H9 (cell line): ENCODE measurements at regions not wholly inside any gene's neighbourhood (a gene's known extent, or its start where the extent isn't known, plus 50 kb on each side); places are given as distances from the start of the nearest gene placed in this dataset.

Source experiments
- DNase-seq: peaks from one replicate; pipeline ENCODE4 v3.0.0-alpha.2; 2017
- H2AFZ ChIP-seq: one replicate; pipeline ENCODE4 v1.6.1; 2013; ENCODE audit warnings: mild to moderate bottlenecking, low read length, control low read depth, moderate library complexity
- H2AK5ac ChIP-seq: 2 replicates; pipeline ENCODE4 v1.6.1; 2013; ENCODE audit warnings: low read length, control low read depth, mixed read lengths; ENCODE audit not compliant: insufficient read length
- H2BK120ac ChIP-seq: one replicate; pipeline ENCODE4 v1.6.1; 2013; ENCODE audit warnings: low read depth, mild to moderate bottlenecking, low read length, control low read depth, inconsistent platforms; ENCODE audit not compliant: poor library complexity, severe bottlenecking
- H2BK12ac ChIP-seq: 2 replicates; pipeline ENCODE4 v1.6.1; 2013; ENCODE audit warnings: low read length, control low read depth, mixed read lengths, low read depth; ENCODE audit not compliant: insufficient read length
- H2BK15ac ChIP-seq: 2 replicates; pipeline ENCODE4 v1.6.1; 2013; ENCODE audit warnings: low read depth, low read length, control low read depth
- H2BK20ac ChIP-seq: one replicate; pipeline ENCODE4 v1.6.1; 2013; ENCODE audit warnings: low read depth, mild to moderate bottlenecking, low read length, control low read depth, inconsistent platforms; ENCODE audit not compliant: poor library complexity, severe bottlenecking
- H2BK5ac ChIP-seq: 2 replicates; pipeline ENCODE4 v1.6.1; 2013; ENCODE audit warnings: low read length, control low read depth, mixed read lengths; ENCODE audit not compliant: insufficient read length
- H3K14ac ChIP-seq: 2 replicates; pipeline ENCODE4 v1.6.1; 2013; ENCODE audit warnings: low read length, control low read depth; ENCODE audit not compliant: insufficient read depth
- H3K18ac ChIP-seq: 2 replicates; pipeline ENCODE4 v1.6.1; 2013; ENCODE audit warnings: low read depth, mild to moderate bottlenecking, mixed read lengths, low read length, control low read depth; ENCODE audit not compliant: insufficient read length
- H3K23ac ChIP-seq: 2 replicates; pipeline ENCODE4 v1.6.1; 2013; ENCODE audit warnings: low read length, control low read depth, mixed read lengths, low read depth; ENCODE audit not compliant: insufficient read length
- H3K23me2 ChIP-seq: 2 replicates; pipeline ENCODE4 v1.6.1; 2013; ENCODE audit warnings: low read depth, mild to moderate bottlenecking, mixed read lengths, low read length, control low read depth; ENCODE audit not compliant: insufficient read length, poor library complexity, severe bottlenecking
- H3K27ac ChIP-seq: 2 replicates; pipeline ENCODE4 v1.5.1; 2013; ENCODE audit warnings: low read length, control low read depth, mixed read lengths, low read depth; ENCODE audit not compliant: insufficient read length
- H3K27me3 ChIP-seq: 2 replicates; pipeline ENCODE4 v1.6.1; 2013; ENCODE audit warnings: low read length, control low read depth, inconsistent platforms; ENCODE audit not compliant: insufficient read depth
- H3K4ac ChIP-seq: 2 replicates; pipeline ENCODE4 v1.6.1; 2013; ENCODE audit warnings: low read depth, mild to moderate bottlenecking, control low read depth, inconsistent platforms, low read length, moderate library complexity
- H3K4me1 ChIP-seq: 2 replicates; pipeline ENCODE4 v1.6.1; 2013; ENCODE audit warnings: low read length, control low read depth, inconsistent platforms; ENCODE audit not compliant: insufficient read depth
- H3K4me2 ChIP-seq: 2 replicates; pipeline ENCODE4 v1.6.1; 2013; ENCODE audit warnings: low read length, control low read depth, mixed read lengths; ENCODE audit not compliant: insufficient read length, insufficient read depth
- H3K56ac ChIP-seq: 2 replicates; pipeline ENCODE4 v1.6.1; 2013; ENCODE audit warnings: low read depth, mild to moderate bottlenecking, mixed read lengths, low read length, control low read depth; ENCODE audit not compliant: insufficient read length
- H3K79me1 ChIP-seq: 2 replicates; pipeline ENCODE4 v1.6.1; 2013; ENCODE audit warnings: low read depth, mild to moderate bottlenecking, moderate library complexity, low read length, control low read depth, inconsistent platforms; ENCODE audit not compliant: insufficient read depth, poor library complexity, severe bottlenecking
- H3K79me2 ChIP-seq: 2 replicates; pipeline ENCODE4 v1.6.1; 2013; ENCODE audit warnings: low read length, control low read depth, inconsistent platforms; ENCODE audit not compliant: insufficient read depth
- H3K9ac ChIP-seq: 2 replicates; pipeline ENCODE4 v1.6.1; 2013; ENCODE audit warnings: low read length, control low read depth, mixed read lengths; ENCODE audit not compliant: insufficient read length; ENCODE audit errors: extremely low read depth
- H3K9me3 ChIP-seq: one replicate; pipeline ENCODE4 v1.6.1; 2013; ENCODE audit warnings: low read depth, low read length, inconsistent platforms; ENCODE audit not compliant: control insufficient read depth
- H3T11ph ChIP-seq: one replicate; pipeline ENCODE4 v1.6.1; 2013; ENCODE audit warnings: mild to moderate bottlenecking, low read length, control low read depth, inconsistent platforms
- H4K20me1 ChIP-seq: one replicate; pipeline ENCODE4 v1.6.1; 2013; ENCODE audit not compliant: control insufficient read depth, insufficient read length, insufficient read depth
- H4K5ac ChIP-seq: 2 replicates; pipeline ENCODE4 v1.6.1; 2013; ENCODE audit warnings: low read depth, mild to moderate bottlenecking, mixed read lengths, low read length, control low read depth; ENCODE audit not compliant: insufficient read length
- H4K8ac ChIP-seq: replicated peaks from 2 replicates; pipeline ENCODE4 v1.6.1; 2013; ENCODE audit warnings: low read length, control low read depth, mixed read lengths, low read depth; ENCODE audit not compliant: insufficient read length
- H4K91ac ChIP-seq: 2 replicates; pipeline ENCODE4 v1.6.1; 2013; ENCODE audit warnings: low read depth, mild to moderate bottlenecking, moderate library complexity, mixed read lengths, low read length, control low read depth; ENCODE audit not compliant: insufficient read length
- H3K27ac Mint-ChIP-seq, 3 experiments: 2 replicates in 2 of 3; 3 replicates in 1 of 3; pipeline ENCODE4 v1.8.0; 2020 to 2021; ENCODE audit warnings: mixed read lengths in 3 of 3, mild to moderate bottlenecking in 1 of 3, moderate library complexity in 1 of 3
- H3K27me3 Mint-ChIP-seq: 2 replicates; pipeline ENCODE4 v1.8.0; 2021; ENCODE audit warnings: low read depth, mild to moderate bottlenecking, moderate library complexity, mixed read lengths
- H3K36me3 Mint-ChIP-seq, 3 experiments: 2 replicates in 2 of 3; 3 replicates in 1 of 3; pipeline ENCODE4 v1.8.0; 2020 to 2021; ENCODE audit warnings: low read depth in 3 of 3, mixed read lengths in 3 of 3; ENCODE audit not compliant: insufficient read depth in 1 of 3
- H3K4me1 Mint-ChIP-seq, 2 experiments: 2 replicates each; pipeline ENCODE4 v1.8.0; 2020; ENCODE audit warnings: mixed read lengths in 2 of 2
- H3K4me3 Mint-ChIP-seq, 2 experiments: 2 replicates in 1 of 2; 3 replicates in 1 of 2; pipeline ENCODE4 v1.8.0; 2020 to 2021; ENCODE audit warnings: mild to moderate bottlenecking in 2 of 2, mixed read lengths in 2 of 2, moderate library complexity in 1 of 2
- H3K9me3 Mint-ChIP-seq, 2 experiments: 2 replicates in 1 of 2; 3 replicates in 1 of 2; pipeline ENCODE4 v1.8.0; 2020; ENCODE audit warnings: mild to moderate bottlenecking in 2 of 2, mixed read lengths in 2 of 2, moderate library complexity in 1 of 2
- WGBS: extraction: QIAGEN DNeasy Blood & Tissue Kit; methylation state at CpG from one replicate; pipeline ENCODE4 v1.1.7; 2013; ENCODE audit warnings: missing lambda C conversion rate, low lambda C conversion rate, mixed read lengths; ENCODE audit not compliant: insufficient read length; ENCODE audit errors: extremely low coverage; 5-methylcytosine and 5-hydroxymethylcytosine counted together
- TF ChIP-seq, protein P1 (sequence below): fragments of 200-600 bp; sonication (generic); conservative IDR thresholded peaks from 3 replicates; pipeline ENCODE4 v1.8.0; 2021; ENCODE audit warnings: antibody characterized with exemption, mild to moderate bottlenecking

DNA sequence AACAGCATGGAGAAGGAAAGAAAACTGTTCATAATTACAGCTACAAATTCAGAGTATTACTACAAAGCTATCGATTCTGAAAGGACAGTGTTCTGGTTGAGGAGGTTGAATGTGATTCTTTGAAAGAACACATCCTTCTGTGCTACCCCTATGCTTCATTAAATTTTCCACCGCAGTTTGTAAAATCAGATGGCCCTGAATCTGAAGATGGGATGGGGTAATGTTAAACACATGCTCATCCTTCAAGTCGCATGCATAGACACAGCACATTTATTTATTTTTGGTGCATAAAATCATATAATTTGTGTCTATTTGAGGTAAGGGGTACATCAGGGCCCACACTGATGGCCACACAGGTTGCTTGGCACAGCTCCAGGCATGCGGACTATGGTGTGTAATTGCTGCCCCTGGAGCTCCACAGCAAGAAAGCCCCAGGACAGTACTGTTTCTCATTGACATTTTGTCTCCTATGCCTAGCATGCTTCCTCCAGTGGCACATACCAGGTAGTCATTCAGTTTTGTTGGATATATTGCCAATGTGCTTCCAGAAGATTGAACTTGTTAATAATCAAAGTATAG lies 238.8 kb upstream of the TANK start:
- peaks cover 0 to 6% (median 2%) of the 10 kb centered on the region in 3 experiments; a peak in 2 of 7 replicates for H3K36me3 Mint-ChIP-seq
- no peak overlapping the region for H4K8ac ChIP-seq
- peaks cover 10% of the 10 kb centered on the region for H3K27me3 Mint-ChIP-seq
- no peak overlapping the region for H2AFZ ChIP-seq
- H3K56ac ChIP-seq: no peak overlapping the region
- H3K9me3 Mint-ChIP-seq: no peaks in the 10 kb centered on the region; a peak in 1 of 5 replicates
- no peak overlapping the region for H2BK20ac ChIP-seq
- H3T11ph ChIP-seq: no peak overlapping the region
- no peak overlapping the region for H3K18ac ChIP-seq
- peaks cover 15% of the 10 kb centered on the region; the same call in 1 of the 2 replicates for H3K4me1 ChIP-seq
- H3K79me2 ChIP-seq: no peaks in the 10 kb centered on the region
- no peak overlapping the region for H3K4me3 Mint-ChIP-seq
- no peak overlapping the region for H3K4ac ChIP-seq
- no peak overlapping the region for H2AK5ac ChIP-seq
- TF ChIP-seq, protein P1, sequence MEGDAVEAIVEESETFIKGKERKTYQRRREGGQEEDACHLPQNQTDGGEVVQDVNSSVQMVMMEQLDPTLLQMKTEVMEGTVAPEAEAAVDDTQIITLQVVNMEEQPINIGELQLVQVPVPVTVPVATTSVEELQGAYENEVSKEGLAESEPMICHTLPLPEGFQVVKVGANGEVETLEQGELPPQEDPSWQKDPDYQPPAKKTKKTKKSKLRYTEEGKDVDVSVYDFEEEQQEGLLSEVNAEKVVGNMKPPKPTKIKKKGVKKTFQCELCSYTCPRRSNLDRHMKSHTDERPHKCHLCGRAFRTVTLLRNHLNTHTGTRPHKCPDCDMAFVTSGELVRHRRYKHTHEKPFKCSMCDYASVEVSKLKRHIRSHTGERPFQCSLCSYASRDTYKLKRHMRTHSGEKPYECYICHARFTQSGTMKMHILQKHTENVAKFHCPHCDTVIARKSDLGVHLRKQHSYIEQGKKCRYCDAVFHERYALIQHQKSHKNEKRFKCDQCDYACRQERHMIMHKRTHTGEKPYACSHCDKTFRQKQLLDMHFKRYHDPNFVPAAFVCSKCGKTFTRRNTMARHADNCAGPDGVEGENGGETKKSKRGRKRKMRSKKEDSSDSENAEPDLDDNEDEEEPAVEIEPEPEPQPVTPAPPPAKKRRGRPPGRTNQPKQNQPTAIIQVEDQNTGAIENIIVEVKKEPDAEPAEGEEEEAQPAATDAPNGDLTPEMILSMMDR: no peak
- H3K4me2 ChIP-seq: no peak overlapping the region
- H3K23ac ChIP-seq: no peak overlapping the region
- WGBS: no CpG with 5 or more reads among the region's 4 CpGs
- no peak overlapping the region for H3K14ac ChIP-seq
- no peaks in the 10 kb centered on the region for H3K9me3 ChIP-seq
- H4K5ac ChIP-seq: no peak overlapping the region
- no peak overlapping the region for H4K91ac ChIP-seq
- no peak overlapping the region for H2BK12ac ChIP-seq
- no peak overlapping the region for H3K27ac ChIP-seq
- H4K20me1 ChIP-seq: no peaks in the 10 kb centered on the region
- no peaks in the 10 kb centered on the region for H3K79me1 ChIP-seq
- no peak for DNase-seq
- no peak overlapping the region for H3K9ac ChIP-seq
- no peaks in the 10 kb centered on the region for H3K27me3 ChIP-seq
- H3K27ac Mint-ChIP-seq: no peak overlapping the region; a peak in 1 of 7 replicates
- H3K23me2 ChIP-seq: no peaks in the 10 kb centered on the region
- no peak overlapping the region for H2BK15ac ChIP-seq
- no peak overlapping the region for H2BK120ac ChIP-seq
- peaks cover 43 to 65% of the 10 kb centered on the region in 2 experiments for H3K4me1 Mint-ChIP-seq
- H2BK5ac ChIP-seq: no peak overlapping the region
